ENCODE measurements at regions not wholly inside any gene's neighbourhood (a gene's known extent, or its start where the extent isn't known, plus 50 kb on each side); places are given as distances from the start of the nearest gene placed in this dataset.

- TF ChIP-seq GATA3 (IDR thresholded peaks at IDR 0.05; ENCODE audit: low read depth, low read length) (no peak), GATA2 (IDR thresholded peaks at IDR 0.05; ENCODE audit: low read depth, low read length) (no peak)
These were observed 299.0 kb downstream of the COG6 start for GRCh38 chr13:39954476-39954875.

Measured in SH-SY5Y (cell line).